ENCODE measurements at regions not wholly inside any gene's neighbourhood (a gene's known extent, or its start where the extent isn't known, plus 50 kb on each side); places are given as distances from the start of the nearest gene placed in this dataset.

DNA sequence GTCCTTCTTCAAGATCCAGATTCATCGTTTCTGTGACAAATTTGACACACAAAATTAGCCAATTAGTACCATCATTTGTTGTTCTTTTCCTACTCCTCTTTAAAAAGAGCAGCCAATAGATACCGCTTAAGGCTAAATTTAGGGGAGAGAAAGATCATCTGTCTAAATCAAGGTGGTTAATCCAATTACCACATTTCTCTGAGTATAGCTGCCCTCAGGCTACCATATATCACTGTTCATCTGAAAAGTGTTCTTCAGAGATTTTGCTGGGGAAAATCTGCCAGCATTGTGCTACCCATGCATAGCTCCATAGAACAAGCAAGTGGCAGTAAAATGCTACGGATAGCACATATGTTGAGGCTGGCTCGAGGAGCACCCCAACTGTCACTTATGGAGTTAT, 110.3 kb upstream of the ESRRG start:
- no peaks in the 10 kb centered on the region for H3K27me3 ChIP-seq (ENCODE audit: control insufficient read depth in 1 of 2, insufficient read depth in 2 of 2, low read length in 2 of 2)
- H3K36me3 ChIP-seq (ENCODE audit: insufficient read depth, low read length): no peaks in the 10 kb centered on the region
- H3K4me1 ChIP-seq (ENCODE audit: insufficient read depth, low read length): no peaks in the 10 kb centered on the region
- no peak overlapping the region for H3K27ac ChIP-seq (ENCODE audit: low read depth, low read length)
- no peaks in the 10 kb centered on the region for H3K9me3 ChIP-seq (ENCODE audit: low read length)
- H3K4me3 ChIP-seq (ENCODE audit: low read depth in 1 of 2, low read length in 2 of 2): no peak overlapping the region
- H3K9ac ChIP-seq (ENCODE audit: low read length): no peak overlapping the region

DNA sequence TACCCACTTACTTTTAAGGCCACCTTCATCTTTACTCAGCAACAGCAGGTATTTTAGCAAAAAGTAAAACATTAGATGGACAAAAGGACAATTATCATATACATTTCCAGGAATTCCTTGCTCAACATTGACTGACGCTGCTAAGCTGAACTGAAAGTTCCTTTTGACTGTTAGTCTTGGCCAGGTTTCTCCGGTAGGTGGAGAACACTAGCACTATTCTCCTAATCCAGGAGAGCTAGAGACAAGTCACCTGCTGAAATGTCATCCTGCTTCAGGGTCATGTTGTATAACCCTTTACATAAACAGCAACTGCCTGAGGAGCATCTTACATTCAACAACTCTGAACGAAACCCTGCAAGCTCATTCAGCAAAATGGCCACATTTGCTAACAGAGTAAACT, 109.0 kb upstream of the ESRRG start:
- Histone ChIP-seq H3K36me3 (ENCODE audit: insufficient read depth, low read length) (no peaks in the 10 kb centered on the region), H3K9me3 (ENCODE audit: low read length) (no peaks in the 10 kb centered on the region), H3K4me1 (ENCODE audit: insufficient read depth, low read length) (no peaks in the 10 kb centered on the region), H3K9ac (ENCODE audit: low read length) (no peak overlapping the region), H3K4me3 (ENCODE audit: low read depth in 1 of 2, low read length in 2 of 2) (no peak overlapping the region), H3K27me3 (ENCODE audit: control insufficient read depth in 1 of 2, insufficient read depth in 2 of 2, low read length in 2 of 2) (no peaks in the 10 kb centered on the region), H3K27ac (ENCODE audit: low read depth, low read length) (no peak overlapping the region)

DNA sequence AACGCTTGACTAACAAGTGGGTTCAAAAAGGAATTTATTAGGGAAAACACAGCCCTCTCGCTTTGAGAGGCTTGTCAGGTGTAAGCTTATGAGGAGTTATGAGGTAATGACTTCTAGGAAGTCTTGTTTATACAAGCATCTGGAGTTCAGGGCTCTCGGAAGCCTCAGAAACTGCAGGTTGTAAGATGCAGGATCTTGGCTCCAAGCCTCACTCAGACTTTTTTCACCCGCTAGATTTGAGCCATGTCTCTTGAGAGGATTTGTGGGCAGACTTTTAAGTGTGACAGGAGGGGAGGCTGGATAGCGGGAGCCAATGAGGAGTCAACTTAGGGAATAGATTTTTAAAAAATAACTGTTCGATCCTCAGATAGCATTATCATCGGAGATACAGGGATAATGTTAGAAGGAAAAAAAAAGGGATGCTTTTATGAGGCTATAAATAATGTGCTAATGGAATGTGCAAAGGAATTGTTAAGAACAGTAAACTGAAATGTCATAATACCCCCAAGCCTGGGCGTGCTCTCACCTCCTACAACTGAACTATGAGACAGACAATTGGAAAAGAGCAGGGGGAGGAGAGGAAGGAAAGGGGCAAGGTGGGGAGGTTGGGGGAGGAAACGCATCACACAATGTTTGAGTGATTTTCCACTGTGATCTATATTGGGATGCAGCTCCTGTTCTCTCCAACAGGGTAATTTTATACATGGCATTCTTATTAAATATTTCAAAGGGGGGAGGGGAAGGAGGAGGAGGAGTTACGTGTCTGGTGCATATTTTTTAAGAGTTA, 107.4 kb upstream of the ESRRG start:
- H3K9ac ChIP-seq (ENCODE audit: low read length): no peak overlapping the region
- no peak overlapping the region for H3K27ac ChIP-seq (ENCODE audit: low read depth, low read length)
- no peaks in the 10 kb centered on the region for H3K27me3 ChIP-seq (ENCODE audit: control insufficient read depth in 1 of 2, insufficient read depth in 2 of 2, low read length in 2 of 2)
- no peaks in the 10 kb centered on the region for H3K36me3 ChIP-seq (ENCODE audit: insufficient read depth, low read length)
- no peaks in the 10 kb centered on the region for H3K9me3 ChIP-seq (ENCODE audit: low read length)
- H3K4me1 ChIP-seq (ENCODE audit: insufficient read depth, low read length): no peaks in the 10 kb centered on the region
- H3K4me3 ChIP-seq (ENCODE audit: low read depth in 1 of 2, low read length in 2 of 2): no peak overlapping the region

DNA sequence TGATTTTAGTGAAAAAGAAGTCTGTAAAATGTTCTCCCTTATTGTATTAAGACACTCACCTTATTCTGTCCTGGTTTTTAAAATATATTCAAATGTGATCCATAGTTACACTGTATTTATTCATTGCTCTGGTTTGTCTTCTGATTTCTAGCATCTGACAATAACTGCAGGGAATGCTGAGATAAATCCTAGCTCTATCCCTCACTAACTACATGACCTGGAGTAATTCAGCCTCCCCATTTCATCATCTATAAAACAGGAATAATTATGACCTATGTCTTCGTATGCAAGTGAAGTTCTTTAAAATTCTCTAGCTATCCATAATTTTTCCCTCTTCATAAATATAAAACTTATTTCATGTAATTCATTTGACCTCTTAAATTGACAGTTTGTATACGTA, 104.0 kb upstream of the ESRRG start:
- Histone ChIP-seq H3K9ac (ENCODE audit: low read length) (no peak overlapping the region), H3K4me1 (ENCODE audit: insufficient read depth, low read length) (no peaks in the 10 kb centered on the region), H3K27ac (ENCODE audit: low read depth, low read length) (no peak overlapping the region), H3K9me3 (ENCODE audit: low read length) (no peaks in the 10 kb centered on the region), H3K27me3 (ENCODE audit: control insufficient read depth in 1 of 2, insufficient read depth in 2 of 2, low read length in 2 of 2) (no peaks in the 10 kb centered on the region), H3K4me3 (ENCODE audit: low read depth in 1 of 2, low read length in 2 of 2) (no peak overlapping the region), H3K36me3 (ENCODE audit: insufficient read depth, low read length) (no peaks in the 10 kb centered on the region)

DNA sequence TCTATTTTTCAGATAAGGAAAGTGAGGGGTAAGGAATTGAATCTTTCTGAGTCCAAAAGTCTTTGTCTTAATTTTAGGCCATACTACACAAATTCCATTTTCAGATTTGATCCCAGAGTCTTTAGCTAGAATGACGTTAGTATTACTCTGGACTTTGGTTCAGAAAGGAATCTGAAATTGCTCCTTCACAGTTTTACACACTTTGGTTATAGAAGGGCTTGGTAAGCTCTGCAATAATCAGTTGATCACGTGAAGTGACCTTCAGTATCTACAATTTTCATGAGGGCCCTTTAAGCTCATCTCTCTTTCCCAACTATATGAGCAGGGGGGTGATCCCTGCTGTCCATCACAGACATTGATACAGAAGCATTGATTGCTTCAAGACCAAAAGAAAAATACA, 103.4 kb upstream of the ESRRG start:
- Histone ChIP-seq H3K27ac (ENCODE audit: low read depth, low read length) (no peak overlapping the region), H3K4me3 (ENCODE audit: low read depth in 1 of 2, low read length in 2 of 2) (no peak overlapping the region), H3K9me3 (ENCODE audit: low read length) (no peaks in the 10 kb centered on the region), H3K4me1 (ENCODE audit: insufficient read depth, low read length) (no peaks in the 10 kb centered on the region), H3K36me3 (ENCODE audit: insufficient read depth, low read length) (no peaks in the 10 kb centered on the region), H3K9ac (ENCODE audit: low read length) (no peak overlapping the region), H3K27me3 (ENCODE audit: control insufficient read depth in 1 of 2, insufficient read depth in 2 of 2, low read length in 2 of 2) (no peaks in the 10 kb centered on the region)

DNA sequence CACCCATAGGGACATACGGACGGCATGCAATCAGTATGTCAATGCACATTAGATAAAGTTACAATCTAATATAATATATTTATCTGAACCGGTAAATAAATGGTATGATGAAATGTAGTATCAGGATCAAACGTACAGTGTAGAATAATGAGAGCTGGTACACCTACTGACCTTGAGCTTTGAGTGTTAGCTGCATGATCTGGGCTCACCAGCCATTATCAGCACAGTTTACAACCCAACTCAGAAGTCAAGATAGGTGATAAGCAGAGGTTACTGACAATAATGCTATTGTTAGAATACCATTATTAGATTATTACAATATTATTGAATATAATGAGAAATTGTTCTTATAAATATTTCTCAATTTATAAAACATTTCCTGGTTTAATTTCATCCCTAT, 103.0 kb upstream of the ESRRG start:
- no peaks in the 10 kb centered on the region for H3K27me3 ChIP-seq (ENCODE audit: control insufficient read depth in 1 of 2, insufficient read depth in 2 of 2, low read length in 2 of 2)
- no peaks in the 10 kb centered on the region for H3K4me1 ChIP-seq (ENCODE audit: insufficient read depth, low read length)
- no peaks in the 10 kb centered on the region for H3K9me3 ChIP-seq (ENCODE audit: low read length)
- no peak overlapping the region for H3K4me3 ChIP-seq (ENCODE audit: low read depth in 1 of 2, low read length in 2 of 2)
- no peak overlapping the region for H3K9ac ChIP-seq (ENCODE audit: low read length)
- no peaks in the 10 kb centered on the region for H3K36me3 ChIP-seq (ENCODE audit: insufficient read depth, low read length)
- H3K27ac ChIP-seq (ENCODE audit: low read depth, low read length): no peak overlapping the region

DNA sequence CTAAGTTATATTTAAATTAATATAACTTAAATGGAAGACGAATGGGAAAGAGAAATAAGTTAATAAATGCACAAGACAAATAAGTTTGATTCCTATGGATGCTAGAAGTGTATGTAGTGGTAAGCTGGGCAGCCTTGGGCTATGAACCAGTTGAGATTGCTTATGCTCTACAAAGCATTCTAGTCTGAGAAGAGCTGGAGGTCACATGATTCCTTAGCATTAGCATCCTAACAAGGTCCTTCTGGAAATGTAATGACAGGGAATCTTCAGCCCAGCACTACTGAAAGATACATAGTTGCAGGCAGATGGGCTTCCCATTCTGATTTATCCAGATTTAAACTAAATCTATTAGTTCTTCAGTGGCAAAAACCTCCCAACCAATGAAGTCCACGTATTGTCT, 102.3 kb upstream of the ESRRG start:
- Histone ChIP-seq H3K27ac (ENCODE audit: low read depth, low read length) (no peak overlapping the region), H3K36me3 (ENCODE audit: insufficient read depth, low read length) (no peaks in the 10 kb centered on the region)

DNA sequence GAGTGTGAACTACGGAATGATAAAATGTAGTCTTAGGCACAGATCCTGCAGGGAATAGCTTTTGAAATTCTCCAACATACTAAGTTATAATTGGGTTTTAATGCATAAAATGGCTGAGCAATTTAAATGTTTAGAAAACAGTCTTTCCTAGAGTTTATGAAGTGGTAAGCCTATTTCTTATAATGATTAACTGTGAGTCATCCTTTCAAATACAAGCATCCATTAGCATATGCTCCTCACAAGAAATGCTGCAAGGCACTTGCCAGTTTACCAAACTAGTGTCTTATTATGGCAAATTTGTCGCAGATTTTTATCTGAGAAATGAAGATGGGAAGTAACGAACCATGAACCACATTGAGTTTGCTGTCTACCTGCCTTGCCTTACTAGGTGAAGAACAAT, 101.3 kb upstream of the ESRRG start:
- no peaks in the 10 kb centered on the region for H3K9me3 ChIP-seq (ENCODE audit: low read length)
- no peaks in the 10 kb centered on the region for H3K36me3 ChIP-seq (ENCODE audit: insufficient read depth, low read length)
- no peaks in the 10 kb centered on the region for H3K27me3 ChIP-seq (ENCODE audit: control insufficient read depth in 1 of 2, insufficient read depth in 2 of 2, low read length in 2 of 2)

More for the DNA sequence above, 102.3 kb upstream of the ESRRG start:
- H3K9me3 ChIP-seq (ENCODE audit: low read length): no peaks in the 10 kb centered on the region
- no peaks in the 10 kb centered on the region for H3K4me1 ChIP-seq (ENCODE audit: insufficient read depth, low read length)
- H3K4me3 ChIP-seq (ENCODE audit: low read depth in 1 of 2, low read length in 2 of 2): no peak overlapping the region
- no peaks in the 10 kb centered on the region for H3K27me3 ChIP-seq (ENCODE audit: control insufficient read depth in 1 of 2, insufficient read depth in 2 of 2, low read length in 2 of 2)
- H3K9ac ChIP-seq (ENCODE audit: low read length): no peak overlapping the region

DNA sequence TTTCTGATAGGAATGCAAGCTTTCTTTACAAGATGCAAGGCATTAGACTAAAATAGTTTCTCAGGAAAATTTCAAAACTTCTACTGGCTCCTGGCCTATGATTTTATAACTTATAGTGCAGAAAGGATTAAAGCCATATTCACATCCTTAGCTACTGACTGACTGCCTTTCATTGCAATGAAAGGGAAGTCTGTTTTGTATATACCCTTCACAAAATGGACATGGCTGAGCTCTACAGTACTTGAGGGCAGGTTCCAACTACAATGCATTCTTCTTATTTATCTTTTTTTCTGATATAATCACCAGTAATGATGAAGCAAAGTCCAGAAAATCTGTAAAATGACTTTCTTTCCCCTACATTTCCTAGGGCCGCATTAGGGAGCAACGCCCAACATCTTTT, 100.5 kb upstream of the ESRRG start:
- Histone ChIP-seq H3K9ac (ENCODE audit: low read length) (no peak overlapping the region), H3K4me1 (ENCODE audit: insufficient read depth, low read length) (no peaks in the 10 kb centered on the region), H3K36me3 (ENCODE audit: insufficient read depth, low read length) (no peaks in the 10 kb centered on the region), H3K9me3 (ENCODE audit: low read length) (no peaks in the 10 kb centered on the region), H3K4me3 (ENCODE audit: low read depth in 1 of 2, low read length in 2 of 2) (no peak overlapping the region), H3K27ac (ENCODE audit: low read depth, low read length) (no peak overlapping the region), H3K27me3 (ENCODE audit: control insufficient read depth in 1 of 2, insufficient read depth in 2 of 2, low read length in 2 of 2) (no peaks in the 10 kb centered on the region)

More for the DNA sequence above, 101.3 kb upstream of the ESRRG start:
- no peaks in the 10 kb centered on the region for H3K4me1 ChIP-seq (ENCODE audit: insufficient read depth, low read length)
- H3K9ac ChIP-seq (ENCODE audit: low read length): no peak overlapping the region
- no peak overlapping the region for H3K4me3 ChIP-seq (ENCODE audit: low read depth in 1 of 2, low read length in 2 of 2)
- no peak overlapping the region for H3K27ac ChIP-seq (ENCODE audit: low read depth, low read length)

DNA sequence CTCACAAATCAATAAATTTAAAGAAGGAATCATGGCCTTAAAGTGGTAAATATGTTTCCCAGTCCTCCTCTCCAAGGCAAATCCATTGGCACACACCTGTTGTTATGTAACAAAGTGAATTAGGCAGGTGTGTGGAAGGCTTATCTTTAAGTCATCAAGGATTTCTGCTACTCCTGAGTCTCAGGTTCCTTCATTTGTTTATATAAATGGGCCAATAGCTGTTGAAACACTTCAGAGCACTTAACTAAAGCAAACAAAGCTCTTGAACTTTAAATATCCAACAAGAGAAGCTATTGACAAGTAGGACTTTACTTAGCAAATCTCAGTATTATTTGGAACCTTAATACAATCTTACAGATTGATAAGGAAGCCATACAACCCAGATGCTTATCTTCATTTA, 99.3 kb upstream of the ESRRG start:
- Histone ChIP-seq H3K27ac (ENCODE audit: low read depth, low read length) (no peak overlapping the region), H3K9ac (ENCODE audit: low read length) (no peak overlapping the region), H3K27me3 (ENCODE audit: control insufficient read depth in 1 of 2, insufficient read depth in 2 of 2, low read length in 2 of 2) (no peaks in the 10 kb centered on the region), H3K36me3 (ENCODE audit: insufficient read depth, low read length) (no peaks in the 10 kb centered on the region), H3K4me3 (ENCODE audit: low read depth in 1 of 2, low read length in 2 of 2) (no peak overlapping the region), H3K9me3 (ENCODE audit: low read length) (no peaks in the 10 kb centered on the region), H3K4me1 (ENCODE audit: insufficient read depth, low read length) (no peaks in the 10 kb centered on the region)

DNA sequence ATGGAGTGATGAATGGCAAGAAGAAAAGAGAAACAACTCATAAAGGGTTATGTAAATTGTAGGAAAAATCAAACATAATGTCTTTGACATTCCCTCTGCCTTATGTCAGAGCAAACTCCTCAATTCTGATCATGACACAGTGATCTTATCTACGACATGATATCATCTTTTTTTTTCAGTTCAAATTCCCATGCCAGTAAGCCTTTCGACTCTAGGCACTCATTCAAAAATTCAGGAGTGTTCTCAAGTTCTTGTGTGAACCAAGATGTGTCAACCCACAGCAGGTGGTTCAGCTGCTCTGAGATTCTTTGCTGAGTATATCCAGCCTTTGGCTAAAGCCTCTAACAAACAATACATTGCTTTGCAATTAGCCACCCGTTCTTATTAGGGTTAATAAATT, 97.1 kb upstream of the ESRRG start:
- Histone ChIP-seq H3K4me1 (ENCODE audit: insufficient read depth, low read length) (no peaks in the 10 kb centered on the region), H3K9ac (ENCODE audit: low read length) (no peak overlapping the region), H3K27me3 (ENCODE audit: control insufficient read depth in 1 of 2, insufficient read depth in 2 of 2, low read length in 2 of 2) (no peaks in the 10 kb centered on the region), H3K36me3 (ENCODE audit: insufficient read depth, low read length) (no peaks in the 10 kb centered on the region), H3K27ac (ENCODE audit: low read depth, low read length) (no peak overlapping the region), H3K4me3 (ENCODE audit: low read depth in 1 of 2, low read length in 2 of 2) (no peak overlapping the region), H3K9me3 (ENCODE audit: low read length) (no peaks in the 10 kb centered on the region)

DNA sequence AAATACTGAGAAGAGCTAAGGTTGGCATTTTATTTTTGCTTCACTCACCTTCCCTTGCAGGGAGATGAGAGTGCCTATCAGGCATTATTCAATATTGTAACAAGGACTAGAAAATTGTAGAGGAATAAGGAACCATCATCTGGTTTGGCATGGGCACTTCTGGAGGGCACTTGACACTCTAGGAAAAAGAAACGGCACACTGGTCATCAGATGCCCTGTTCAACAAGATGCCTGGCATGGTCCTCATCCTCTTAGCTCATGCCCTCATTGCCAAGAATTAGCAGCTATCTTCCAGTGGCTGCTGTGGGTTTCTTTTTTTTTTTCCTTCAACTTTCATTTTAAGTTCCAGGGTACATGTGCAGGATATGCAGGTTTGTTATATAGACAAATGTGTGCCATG, 95.1 kb upstream of the ESRRG start:
- H3K27me3 ChIP-seq (ENCODE audit: control insufficient read depth in 1 of 2, insufficient read depth in 2 of 2, low read length in 2 of 2): no peaks in the 10 kb centered on the region
- H3K36me3 ChIP-seq (ENCODE audit: insufficient read depth, low read length): no peaks in the 10 kb centered on the region
- no peaks in the 10 kb centered on the region for H3K9me3 ChIP-seq (ENCODE audit: low read length)
- H3K4me1 ChIP-seq (ENCODE audit: insufficient read depth, low read length): no peaks in the 10 kb centered on the region
- H3K27ac ChIP-seq (ENCODE audit: low read depth, low read length): no peak overlapping the region
- H3K4me3 ChIP-seq (ENCODE audit: low read depth in 1 of 2, low read length in 2 of 2): no peak overlapping the region
- no peak overlapping the region for H3K9ac ChIP-seq (ENCODE audit: low read length)

Measured in muscle layer of colon (tissue), 2 donors.